ENCODE measurements at regions not wholly inside any gene's neighbourhood (a gene's known extent, or its start where the extent isn't known, plus 50 kb on each side); places are given as distances from the start of the nearest gene placed in this dataset.

DNA sequence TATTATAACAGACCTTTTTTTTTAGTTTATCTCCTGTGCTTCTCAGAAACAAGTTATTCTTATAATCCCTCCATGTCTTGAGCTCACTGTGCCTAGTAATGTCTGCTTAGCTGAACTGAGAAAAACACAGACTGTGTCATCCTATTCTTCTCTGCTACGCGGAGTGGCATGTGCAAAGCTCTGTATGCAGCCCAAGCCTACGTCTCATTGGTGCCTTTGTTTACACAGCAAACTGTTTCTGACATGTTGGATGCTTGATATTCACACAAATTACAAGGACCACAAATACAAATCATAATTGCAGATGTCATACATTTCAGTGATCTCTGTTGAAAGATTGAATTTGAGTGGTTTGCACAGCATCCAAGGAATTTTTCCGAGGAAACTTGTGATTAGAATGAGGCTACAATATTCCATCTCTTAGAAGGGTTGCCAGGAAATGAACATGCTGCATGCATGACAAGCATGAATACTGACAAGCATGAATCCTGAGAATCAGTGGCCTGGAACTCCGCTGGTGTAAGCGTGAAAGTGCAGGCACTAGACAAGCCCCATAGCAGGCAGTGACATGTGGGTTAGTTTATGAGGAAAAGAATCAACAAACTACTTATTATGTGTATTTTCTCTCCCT is 128.4 kb upstream of the SGK1 start:
- peaks cover 0 to 10% (median 0%) of the 10 kb centered on the region in 6 donors for H3K4me1 ChIP-seq
- H3K27me3 ChIP-seq (replicated peaks in 1 of 7): no peaks in the 10 kb centered on the region
- H3K27ac ChIP-seq: no peak overlapping the region
- no peaks in the 10 kb centered on the region for H3K9me3 ChIP-seq
- 61 to 82% (median 73%) methylated on average over 6 of the region's 6 CpGs for WGBS, 5 donors
- no peaks in the 10 kb centered on the region for H3K36me3 ChIP-seq
- DNase-seq: no peak
- intact Hi-C loops (cut with DNase I; ENCODE audit: low total_unique reads): no loop called here
- TF ChIP-seq CTCF (IDR thresholded peaks at IDR 0.05 in 8 of 11, conservative IDR thresholded peaks at IDR 0.05 in 3 of 11) (no peak), POLR2AphosphoS5 (IDR thresholded peaks at IDR 0.05) (no peak)
- no peak overlapping the region for H3K4me3 ChIP-seq

GRCh38 chr6:134443009-134443408 is 125.1 kb upstream of the SGK1 start:
- H3K27ac ChIP-seq: no peak overlapping the region
- H3K36me3 ChIP-seq: no peaks in the 10 kb centered on the region
- H3K4me3 ChIP-seq: no peak overlapping the region
- peaks cover 0 to 10% (median 0%) of the 10 kb centered on the region in 6 donors for H3K4me1 ChIP-seq
- H3K9me3 ChIP-seq: no peaks in the 10 kb centered on the region
- H3K27me3 ChIP-seq (replicated peaks in 1 of 7): no peaks in the 10 kb centered on the region
- DNase-seq: no peak
- TF ChIP-seq POLR2A (IDR thresholded peaks at IDR 0.05) (no peak), CTCF (IDR thresholded peaks at IDR 0.05 in 8 of 11, conservative IDR thresholded peaks at IDR 0.05 in 3 of 11) (no peak), POLR2AphosphoS5 (IDR thresholded peaks at IDR 0.05) (no peak)
- intact Hi-C loops (cut with DNase I; ENCODE audit: low total_unique reads): no loop called here
- 69 to 90% (median 82%) methylated on average over 4 of the region's 4 CpGs for WGBS, 5 donors

DNA sequence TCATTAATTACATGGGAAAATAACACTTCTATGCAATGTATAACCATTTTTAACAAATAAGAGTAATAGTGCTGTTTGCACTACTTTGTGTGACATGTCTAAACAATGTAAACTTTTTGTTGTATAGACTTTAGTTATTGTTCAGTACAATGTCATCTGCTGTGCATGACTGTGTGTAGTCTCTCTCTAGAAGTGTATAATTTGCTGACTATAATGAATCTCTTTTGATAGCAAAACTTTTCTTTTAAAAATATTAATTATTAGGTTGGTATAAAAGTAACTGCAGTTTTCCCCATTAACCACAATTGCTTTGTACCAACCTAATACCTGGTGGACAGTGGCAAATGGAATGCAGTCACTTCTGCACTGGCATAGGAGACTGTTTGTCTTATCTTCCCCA is 124.2 kb upstream of the SGK1 start:
- no peak overlapping the region for H3K27ac ChIP-seq
- TF ChIP-seq POLR2A (IDR thresholded peaks at IDR 0.05) (no peak), CTCF (IDR thresholded peaks at IDR 0.05 in 8 of 11, conservative IDR thresholded peaks at IDR 0.05 in 3 of 11) (no peak), POLR2AphosphoS5 (IDR thresholded peaks at IDR 0.05) (no peak)
- no peaks in the 10 kb centered on the region for H3K36me3 ChIP-seq
- peaks cover 0 to 9% (median 4%) of the 10 kb centered on the region in 6 donors for H3K4me1 ChIP-seq
- no peaks in the 10 kb centered on the region for H3K27me3 ChIP-seq (replicated peaks in 1 of 7)
- H3K9me3 ChIP-seq: no peaks in the 10 kb centered on the region
- no peak for DNase-seq
- intact Hi-C loops (cut with DNase I; ENCODE audit: low total_unique reads): no loop called here
- H3K4me3 ChIP-seq: no peak overlapping the region

GRCh38 chr6:134438837-134439236 is 120.9 kb upstream of the SGK1 start:
- WGBS, 5 donors: 73 to 94% (median 85%) methylated on average over 5 of the region's 5 CpGs
- intact Hi-C loops (cut with DNase I; ENCODE audit: low total_unique reads): no loop called here
- DNase-seq: no peak

More at GRCh38 chr6:134438837-134439236, 120.9 kb upstream of the SGK1 start:
- Histone ChIP-seq H3K4me3 (no peak overlapping the region), H3K4me1 (peaks cover 0 to 21% (median 13%) of the 10 kb centered on the region in 6 donors), H3K36me3 (no peaks in the 10 kb centered on the region), H3K27me3 (replicated peaks in 1 of 7) (no peaks in the 10 kb centered on the region), H3K27ac (no peak overlapping the region), H3K9me3 (no peaks in the 10 kb centered on the region)
- TF ChIP-seq POLR2AphosphoS5 (IDR thresholded peaks at IDR 0.05) (no peak), CTCF (IDR thresholded peaks at IDR 0.05 in 8 of 11, conservative IDR thresholded peaks at IDR 0.05 in 3 of 11) (no peak), POLR2A (IDR thresholded peaks at IDR 0.05) (no peak)

Data from spleen (tissue), 11 donors.